Adrenal gland (tissue), 9 donors: ENCODE measurements at regions not wholly inside any gene's neighbourhood (a gene's known extent, or its start where the extent isn't known, plus 50 kb on each side); places are given as distances from the start of the nearest gene placed in this dataset.
"Not testable (repeated sequence)": the region's sequence is repeated elsewhere in the genome, so short reads cannot be mapped to it uniquely, and the experiment has no call there.

ENCODE experiments used
- DNase-seq, 7 donors: peaks; one replicate each; pipeline ENCODE4 v3.0.0-alpha.2; 2019 to 2020
- H3K27ac ChIP-seq, 5 donors: fragments of 200-600 bp; sonication (generic) in 4 of 5; 1 replicate in 3 of 5; 2 replicates in 2 of 5; pipeline versions ENCODE4 v1.5.1 to v1.8.0; 2016 to 2020; ENCODE audit warnings: mild to moderate bottlenecking in 1 of 5
- H3K27me3 ChIP-seq: fragments of 200-600 bp; 2 replicates; pipeline ENCODE4 v1.8.0; 2021
- H3K36me3 ChIP-seq, 2 donors: fragments of 200-600 bp; replicated peaks in 1 of 2; 1 replicate in 1 of 2; 2 replicates in 1 of 2; pipeline versions ENCODE4 v1.5.1 to v1.8.0; 2018 to 2022
- H3K4me1 ChIP-seq, 2 donors: fragments of 200-600 bp; replicated peaks in 1 of 2; 1 replicate in 1 of 2; 2 replicates in 1 of 2; pipeline versions ENCODE4 v1.5.1 to v1.8.0; 2018 to 2021
- H3K4me3 ChIP-seq, 4 donors: fragments of 200-600 bp; sonication (generic) in 3 of 4; one replicate each; pipeline ENCODE4 v1.5.1; 2016 to 2018
- H3K9me3 ChIP-seq, 3 donors: fragments of 200-600 bp; sonication (generic) in 1 of 3; replicated peaks in 1 of 3; 1 replicate in 2 of 3; 2 replicates in 1 of 3; pipeline versions ENCODE4 v1.5.1 to v1.8.0; 2016 to 2021
- WGBS, 4 donors: extraction: QIAGEN DNeasy Blood & Tissue Kit in 2 of 4; methylation state at CpG; one replicate each; pipeline versions ENCODE4 v1.1.5 to v1.1.7; 2013 to 2017; 5-methylcytosine and 5-hydroxymethylcytosine counted together
- intact Hi-C, 2 donors: fragments of 100-400 bp; cut with DNase I; formaldehyde crosslinking; loops; one replicate each; pipeline versions ENCODE4 v1.14.1 to v1.15.0; 2022 to 2023
- donor health status: healthy with polysubstance abuse.
- donor health status: Bipolar disorder and iron deficiency.
- donor health status: DM: yes; HTN: yes; CAD: no.
- donor health status: DM: no; HTN: no; CAD: no.
- donor health status: DM: no; HTN: no; CAD: no.

- H3K4me3 ChIP-seq, H3K4me1 ChIP-seq, intact Hi-C loops, H3K36me3 ChIP-seq, H3K27me3 ChIP-seq, DNase-seq, H3K9me3 ChIP-seq, H3K27ac ChIP-seq: not testable (repeated sequence)
- WGBS, 4 donors: 78 to 92% (median 87%) methylated on average over 6 to 8 of the region's 8 CpGs
Observed at GRCh38 chr16:15307184-15307583, 70.9 kb downstream of the NPIPA5 start.

- H3K27ac ChIP-seq, intact Hi-C loops, H3K4me3 ChIP-seq, H3K4me1 ChIP-seq, H3K27me3 ChIP-seq, H3K36me3 ChIP-seq, H3K9me3 ChIP-seq, DNase-seq: not testable (repeated sequence)
- 46 to 55% (median 50%) methylated on average over 2 of the region's 2 CpGs for WGBS, 4 donors
Observed at GRCh38 chr16:15305889-15306288, 72.2 kb downstream of the NPIPA5 start.

GRCh38 chr16:15303667-15304324 lies 74.3 kb downstream of the NPIPA5 start:
- H3K4me1 ChIP-seq, H3K9me3 ChIP-seq, H3K27me3 ChIP-seq, DNase-seq, H3K36me3 ChIP-seq, intact Hi-C loops, H3K27ac ChIP-seq, H3K4me3 ChIP-seq: not testable (repeated sequence)
- 11 to 39% (median 16%) methylated on average over 5 to 7 of the region's 10 CpGs for WGBS, 4 donors

GRCh38 chr16:15297104-15297503 lies 81.0 kb downstream of the NPIPA5 start:
- H3K4me1 ChIP-seq, H3K4me3 ChIP-seq, H3K36me3 ChIP-seq, H3K9me3 ChIP-seq, H3K27me3 ChIP-seq, H3K27ac ChIP-seq, intact Hi-C loops, DNase-seq: not testable (repeated sequence)
- 77 to 80% methylated on average over 1 of the region's 4 CpGs; no CpG with 5 or more reads in 2 of the 4 donors for WGBS, 4 donors

DNA sequence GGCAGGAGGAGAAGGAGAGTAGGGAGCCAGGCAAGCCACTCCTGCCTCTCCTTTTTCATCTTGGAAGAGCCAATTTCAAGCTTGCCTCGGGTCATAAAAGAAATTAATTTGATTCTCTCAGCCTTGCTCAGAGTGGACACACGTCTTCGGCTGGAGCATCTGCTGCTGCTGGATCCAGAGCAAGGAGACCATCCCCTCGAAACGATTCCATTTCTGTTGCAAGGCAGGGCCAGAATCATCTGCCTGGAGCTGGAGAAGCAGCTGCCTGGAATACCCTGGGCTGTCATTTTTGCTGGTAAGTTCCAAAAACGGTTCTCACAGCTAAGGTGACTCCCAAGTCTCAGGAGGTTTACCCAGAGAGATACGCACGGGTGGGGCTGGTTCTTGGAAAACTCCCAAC lies 103.3 kb downstream of the NPIPA5 start:
- H3K36me3 ChIP-seq, H3K27ac ChIP-seq, H3K9me3 ChIP-seq, H3K4me3 ChIP-seq, H3K4me1 ChIP-seq, intact Hi-C loops, H3K27me3 ChIP-seq, DNase-seq: not testable (repeated sequence)
- WGBS, 4 donors: 51 to 73% (median 60%) methylated on average over 3 to 8 of the region's 8 CpGs

DNA sequence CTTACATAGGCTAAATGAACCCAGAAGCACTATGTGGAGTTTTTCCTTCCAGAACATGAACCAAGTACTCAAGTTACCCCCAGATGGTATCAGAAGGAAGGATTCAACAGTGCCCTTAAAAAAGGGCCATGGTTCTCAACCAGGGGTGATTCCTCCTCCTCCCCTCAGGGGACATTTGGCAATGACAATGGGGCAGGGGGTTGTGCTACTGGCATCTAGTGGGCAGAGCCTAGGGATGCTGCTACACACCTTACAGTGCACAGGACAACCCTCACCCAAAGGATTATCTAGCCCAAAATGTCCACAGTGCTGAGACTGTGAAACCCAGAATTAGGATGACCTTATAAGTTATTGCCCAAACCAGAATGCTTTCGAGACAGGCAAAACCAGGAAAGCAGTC lies 104.1 kb downstream of the NPIPA5 start:
- 63 to 90% methylated on average over 1 of the region's 1 CpG; no CpG with 5 or more reads in 2 of the 4 donors for WGBS, 4 donors
- DNase-seq, H3K27me3 ChIP-seq, intact Hi-C loops, H3K27ac ChIP-seq, H3K36me3 ChIP-seq, H3K4me1 ChIP-seq, H3K4me3 ChIP-seq, H3K9me3 ChIP-seq: not testable (repeated sequence)

- H3K4me1 ChIP-seq, H3K36me3 ChIP-seq, DNase-seq, intact Hi-C loops, H3K27ac ChIP-seq, H3K9me3 ChIP-seq, H3K4me3 ChIP-seq, H3K27me3 ChIP-seq: not testable (repeated sequence)
- WGBS, 4 donors: 73 to 81% (median 79%) methylated on average over 4 to 5 of the region's 6 CpGs
Observed at GRCh38 chr16:15266941-15267340, 111.2 kb downstream of the NPIPA5 start.

DNA sequence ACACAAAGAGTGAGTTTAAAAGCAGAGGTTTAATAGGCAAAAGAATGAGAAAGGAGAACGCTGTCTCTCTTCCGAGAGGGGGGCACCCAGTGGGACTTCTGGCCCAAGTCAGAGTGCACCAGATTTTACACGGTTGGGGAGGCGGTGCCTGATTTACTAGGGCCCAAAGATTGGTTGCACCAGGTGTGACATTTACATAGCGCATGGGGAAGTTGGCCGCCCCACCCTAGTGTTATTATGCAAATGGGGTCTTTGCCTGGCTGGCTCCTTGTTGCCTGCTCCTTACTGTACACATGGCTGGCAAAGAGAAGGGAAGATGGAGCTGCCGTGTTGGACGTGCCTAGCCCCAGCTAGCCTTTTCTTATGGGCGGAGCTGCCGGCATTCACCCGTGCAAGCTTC lies 115.9 kb downstream of the NPIPA5 start:
- H3K27ac ChIP-seq, H3K4me1 ChIP-seq, H3K4me3 ChIP-seq, H3K36me3 ChIP-seq, H3K27me3 ChIP-seq, DNase-seq, intact Hi-C loops, H3K9me3 ChIP-seq: not testable (repeated sequence)
- 48 to 70% (median 49%) methylated on average over 2 to 9 of the region's 11 CpGs; no CpG with 5 or more reads in 1 of the 4 donors for WGBS, 4 donors

- H3K9me3 ChIP-seq, H3K27me3 ChIP-seq, H3K4me1 ChIP-seq, DNase-seq, H3K36me3 ChIP-seq, H3K27ac ChIP-seq, intact Hi-C loops, H3K4me3 ChIP-seq: not testable (repeated sequence)
- no CpG with 5 or more reads among the region's 2 CpGs for whole genome bisulfite sequencing, 4 donors
Observed at GRCh38 chr16:15247971-15248370, 130.1 kb downstream of the NPIPA5 start.

GRCh38 chr16:15236674-15237323 lies 141.3 kb downstream of the NPIPA5 start:
- H3K27ac ChIP-seq, H3K27me3 ChIP-seq, H3K36me3 ChIP-seq, H3K4me3 ChIP-seq, DNase-seq, H3K9me3 ChIP-seq, H3K4me1 ChIP-seq, intact Hi-C loops: not testable (repeated sequence)
- 44 to 66% (median 56%) methylated on average over 2 of the region's 3 CpGs for WGBS, 4 donors

DNA sequence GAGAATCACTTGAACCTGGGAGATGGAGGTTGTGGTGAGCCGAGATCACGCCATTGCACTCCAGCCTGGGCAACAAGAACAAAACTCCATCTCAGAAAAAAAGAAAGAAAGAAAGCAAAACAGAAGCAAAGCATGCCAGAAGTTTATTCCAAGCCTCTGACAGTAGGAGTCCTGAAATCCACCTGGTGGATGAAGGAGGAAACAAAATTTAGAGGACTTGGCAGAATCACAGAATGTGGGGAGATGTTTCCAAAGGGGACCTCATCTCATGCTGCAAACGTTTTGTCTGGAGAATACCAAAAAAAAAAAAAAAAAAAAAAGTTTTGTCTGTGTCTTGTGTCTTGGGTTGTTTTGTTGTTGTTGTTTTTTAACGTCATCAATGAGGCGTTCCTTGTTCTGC lies 141.1 kb upstream of the RRN3 start:
- H3K4me3 ChIP-seq, H3K36me3 ChIP-seq, DNase-seq, H3K27ac ChIP-seq, H3K27me3 ChIP-seq, H3K4me1 ChIP-seq, H3K9me3 ChIP-seq, intact Hi-C loops: not testable (repeated sequence)
- WGBS, 4 donors: 13 to 59% (median 49%) methylated on average over 1 to 3 of the region's 5 CpGs
